Trophoblast cell (in vitro differentiated cells and primary cell): ENCODE measurements at regions not wholly inside any gene's neighbourhood (a gene's known extent, or its start where the extent isn't known, plus 50 kb on each side); places are given as distances from the start of the nearest gene placed in this dataset.

Experiments
- DNase-seq, 2 donors: peaks; one replicate each; pipeline ENCODE4 v3.0.0-alpha.2; 2016
- H2AFZ ChIP-seq: 2 replicates; pipeline ENCODE4 v1.6.1; 2013; ENCODE audit warnings: low read length, moderate library complexity, mild to moderate bottlenecking; ENCODE audit not compliant: insufficient read depth, poor library complexity
- H2AK5ac ChIP-seq: 2 replicates; pipeline ENCODE4 v1.6.1; 2013; ENCODE audit warnings: mild to moderate bottlenecking, low read length
- H2BK120ac ChIP-seq: 2 replicates; pipeline ENCODE4 v1.6.1; 2013; ENCODE audit warnings: low read length, mild to moderate bottlenecking, moderate library complexity; ENCODE audit not compliant: insufficient read depth, poor library complexity
- H2BK12ac ChIP-seq: 2 replicates; pipeline ENCODE4 v1.6.1; 2013; ENCODE audit warnings: mild to moderate bottlenecking, low read length, moderate library complexity
- H2BK5ac ChIP-seq: 2 replicates; pipeline ENCODE4 v1.6.1; 2013; ENCODE audit warnings: low read length, low read depth, moderate library complexity, mild to moderate bottlenecking; ENCODE audit not compliant: poor library complexity
- H3K14ac ChIP-seq: 2 replicates; pipeline ENCODE4 v1.6.1; 2013; ENCODE audit warnings: mild to moderate bottlenecking, low read length
- H3K18ac ChIP-seq: 2 replicates; pipeline ENCODE4 v1.6.1; 2013; ENCODE audit warnings: mild to moderate bottlenecking, low read length
- H3K23ac ChIP-seq: 2 replicates; pipeline ENCODE4 v1.6.1; 2013; ENCODE audit warnings: low read length
- H3K27ac ChIP-seq: 2 replicates; pipeline ENCODE4 v1.5.1; 2013; ENCODE audit warnings: low read depth, mild to moderate bottlenecking, inconsistent platforms, low read length, moderate library complexity
- H3K27me3 ChIP-seq: 2 replicates; pipeline ENCODE4 v1.6.1; 2013; ENCODE audit warnings: inconsistent platforms, mild to moderate bottlenecking, low read length, moderate library complexity; ENCODE audit not compliant: insufficient read depth
- H3K36me3 ChIP-seq, 2 experiments: 1 replicate in 1 of 2; 2 replicates in 1 of 2; pipeline ENCODE4 v1.6.1; 2013; ENCODE audit warnings: low read length in 2 of 2, mild to moderate bottlenecking in 2 of 2, moderate library complexity in 1 of 2; ENCODE audit not compliant: insufficient read depth in 2 of 2, control insufficient read depth in 1 of 2
- H3K4ac ChIP-seq: 2 replicates; pipeline ENCODE4 v1.6.1; 2013; ENCODE audit warnings: low read depth, mild to moderate bottlenecking, low read length, moderate library complexity
- H3K4me1 ChIP-seq, 2 experiments: 1 replicate in 1 of 2; 2 replicates in 1 of 2; pipeline ENCODE4 v1.6.1; 2013; ENCODE audit warnings: low read length in 2 of 2, mild to moderate bottlenecking in 2 of 2, moderate library complexity in 1 of 2; ENCODE audit not compliant: insufficient read depth in 2 of 2, control insufficient read depth in 1 of 2
- H3K4me2 ChIP-seq: 2 replicates; pipeline ENCODE4 v1.6.1; 2013; ENCODE audit warnings: inconsistent platforms, mild to moderate bottlenecking, low read length, moderate library complexity
- H3K4me3 ChIP-seq: 2 replicates; pipeline ENCODE4 v1.5.1; 2013; ENCODE audit warnings: mild to moderate bottlenecking, low read depth, low read length, inconsistent platforms
- H3K79me1 ChIP-seq: one replicate; pipeline ENCODE4 v1.6.1; 2013; ENCODE audit warnings: low read length
- H3K79me2 ChIP-seq: 2 replicates; pipeline ENCODE4 v1.6.1; 2013; ENCODE audit warnings: low read length, mild to moderate bottlenecking; ENCODE audit not compliant: control insufficient read depth, insufficient read depth, poor library complexity
- H3K9ac ChIP-seq: 2 replicates; pipeline ENCODE4 v1.6.1; 2013; ENCODE audit warnings: mild to moderate bottlenecking, low read length
- H3K9me3 ChIP-seq: 2 replicates; pipeline ENCODE4 v1.6.1; 2013; ENCODE audit warnings: low read depth, mild to moderate bottlenecking, control low read depth, inconsistent platforms, low read length; ENCODE audit not compliant: insufficient read depth
- H4K12ac ChIP-seq: 2 replicates; pipeline ENCODE4 v1.6.1; 2013; ENCODE audit warnings: low read depth, mild to moderate bottlenecking, low read length, moderate library complexity
- H4K8ac ChIP-seq: 2 replicates; pipeline ENCODE4 v1.6.1; 2013; ENCODE audit warnings: low read depth, mild to moderate bottlenecking, low read length, moderate library complexity
- H4K91ac ChIP-seq: one replicate; pipeline ENCODE4 v1.6.1; 2013; ENCODE audit warnings: low read depth, mild to moderate bottlenecking, low read length, moderate library complexity
- WGBS: extraction: QIAGEN DNeasy Blood & Tissue Kit; methylation state at CpG from one replicate; pipeline ENCODE4 v1.1.7; 2013; ENCODE audit warnings: missing lambda C conversion rate; ENCODE audit not compliant: insufficient read length, insufficient coverage; ENCODE audit errors: extremely low coverage; 5-methylcytosine and 5-hydroxymethylcytosine counted together

- Histone ChIP-seq H3K27ac (no peak overlapping the region), H3K4me3 (no peak overlapping the region), H2AK5ac (no peak overlapping the region), H3K4me2 (no peak overlapping the region), H3K18ac (no peak overlapping the region), H2BK5ac (no peak overlapping the region), H3K9me3 (no peaks in the 10 kb centered on the region), H3K4ac (no peak overlapping the region), H3K36me3 (no peaks in the 10 kb centered on the region), H4K91ac (no peak overlapping the region), H4K8ac (no peak overlapping the region), H4K12ac (no peak overlapping the region), H3K23ac (no peak overlapping the region), H2AFZ (no peak overlapping the region), H3K9ac (no peak overlapping the region), H3K79me1 (no peaks in the 10 kb centered on the region), H3K27me3 (no peaks in the 10 kb centered on the region), H2BK12ac (no peak overlapping the region), H3K4me1 (no peaks in the 10 kb centered on the region), H3K79me2 (no peaks in the 10 kb centered on the region), H3K14ac (no peak overlapping the region), H2BK120ac (no peak overlapping the region)
- DNase-seq, result no peak
- no CpG with 5 or more reads among the region's 5 CpGs for WGBS
Observed at GRCh38 chr17:79232957-79233356, 158.3 kb downstream of the ENGASE start.

- Histone ChIP-seq H3K4me2 (no peak overlapping the region), H3K9me3 (no peaks in the 10 kb centered on the region), H4K12ac (no peak overlapping the region), H3K4ac (no peak overlapping the region), H3K23ac (no peak overlapping the region), H3K9ac (no peak overlapping the region), H3K79me1 (no peaks in the 10 kb centered on the region), H3K27ac (no peak overlapping the region), H3K18ac (no peak overlapping the region), H4K8ac (no peak overlapping the region), H2BK120ac (no peak overlapping the region), H2BK12ac (no peak overlapping the region), H3K27me3 (no peaks in the 10 kb centered on the region), H2AFZ (no peak overlapping the region), H3K4me3 (no peak overlapping the region), H3K79me2 (no peaks in the 10 kb centered on the region), H2AK5ac (no peak overlapping the region), H3K4me1 (no peaks in the 10 kb centered on the region), H3K14ac (no peak overlapping the region), H2BK5ac (no peak overlapping the region), H4K91ac (no peak overlapping the region), H3K36me3 (no peaks in the 10 kb centered on the region)
- no CpG with 5 or more reads among the region's 10 CpGs for WGBS
- DNase-seq, result no peak
Observed at GRCh38 chr17:79231766-79232287, 157.2 kb downstream of the ENGASE start.

GRCh38 chr17:79230576-79230975, 156.0 kb downstream of the ENGASE start:
- H4K91ac ChIP-seq, result no peak overlapping the region
- H3K79me2 ChIP-seq, result no peaks in the 10 kb centered on the region
- no peak overlapping the region for H3K4ac ChIP-seq
- no peak overlapping the region for H3K4me2 ChIP-seq
- no CpG with 5 or more reads among the region's 7 CpGs for WGBS
- no peak overlapping the region for H3K4me3 ChIP-seq
- no peak overlapping the region for H2BK5ac ChIP-seq
- no peaks in the 10 kb centered on the region for H3K4me1 ChIP-seq
- no peak overlapping the region for H3K27ac ChIP-seq
- no peak overlapping the region for H4K12ac ChIP-seq
- no peak overlapping the region for H3K18ac ChIP-seq
- H3K36me3 ChIP-seq, result no peaks in the 10 kb centered on the region
- H2BK120ac ChIP-seq, result no peak overlapping the region
- H3K9ac ChIP-seq, result no peak overlapping the region
- H4K8ac ChIP-seq, result no peak overlapping the region
- no peak for DNase-seq
- no peak overlapping the region for H3K23ac ChIP-seq
- H2BK12ac ChIP-seq, result no peak overlapping the region
- no peak overlapping the region for H2AK5ac ChIP-seq
- H3K27me3 ChIP-seq, result no peaks in the 10 kb centered on the region
- H2AFZ ChIP-seq, result no peak overlapping the region
- H3K9me3 ChIP-seq, result peaks cover under 1% of the 10 kb centered on the region
- no peaks in the 10 kb centered on the region for H3K79me1 ChIP-seq
- H3K14ac ChIP-seq, result no peak overlapping the region

GRCh38 chr17:79226037-79226436, 151.4 kb downstream of the ENGASE start:
- Histone ChIP-seq H3K79me2 (no peaks in the 10 kb centered on the region), H3K14ac (no peak overlapping the region), H3K18ac (no peak overlapping the region), H3K36me3 (no peaks in the 10 kb centered on the region), H4K12ac (no peak overlapping the region), H4K8ac (no peak overlapping the region), H2BK120ac (no peak overlapping the region), H4K91ac (no peak overlapping the region), H2BK12ac (no peak overlapping the region), H3K4me1 (no peaks in the 10 kb centered on the region), H3K9ac (no peak overlapping the region), H3K4me3 (no peak overlapping the region), H2AK5ac (no peak overlapping the region), H3K4me2 (no peak overlapping the region), H3K27ac (no peak overlapping the region), H3K23ac (no peak overlapping the region), H2AFZ (no peak overlapping the region), H3K79me1 (no peaks in the 10 kb centered on the region), H3K27me3 (peaks cover 3% of the 10 kb centered on the region), H3K4ac (no peak overlapping the region), H3K9me3 (peaks cover 2% of the 10 kb centered on the region), H2BK5ac (no peak overlapping the region)
- no CpG with 5 or more reads among the region's 2 CpGs for WGBS
- no peak for DNase-seq
